HEK293 (cell line): ENCODE measurements at regions not wholly inside any gene's neighbourhood (a gene's known extent, or its start where the extent isn't known, plus 50 kb on each side); places are given as distances from the start of the nearest gene placed in this dataset.

Experiments
- CTCF ChIA-PET: fragments of 350-600 bp; formaldehyde crosslinking; extraction: SDS; loops from one replicate; lab custom pipeline; 2021; ENCODE audit warnings: antibody characterized with exemption; lab: Yijun Ruan, JAX
- POLR2A ChIA-PET: fragments of 300-600 bp; formaldehyde crosslinking; extraction: SDS; loops from one replicate; lab custom pipeline; 2020; ENCODE audit warnings: antibody characterized with exemption, inconsistent platforms; lab: Yijun Ruan, JAX
- H3K27ac ChIP-seq: fragments of 200-500 bp; sonication (Bioruptor generic); 2 replicates; pipeline ENCODE4 v1.5.1; 2014; ENCODE audit warnings: low read depth, low read length, control low read depth, inconsistent platforms; ENCODE audit errors: extremely low read depth
- H3K36me3 ChIP-seq, 2 experiments: fragments of 200-500 bp in 1 of 2; sonication (Bioruptor generic) in 1 of 2; 1 replicate in 1 of 2; 2 replicates in 1 of 2; pipeline ENCODE4 v1.5.1; 2014 to 2017; ENCODE audit warnings: inconsistent platforms in 2 of 2, low read length in 2 of 2; ENCODE audit not compliant: control insufficient read depth in 2 of 2, insufficient read depth in 1 of 2
- H3K4me1 ChIP-seq: fragments of 200-500 bp; sonication (Bioruptor generic); 2 replicates; pipeline ENCODE4 v1.5.1; 2014; ENCODE audit warnings: mild to moderate bottlenecking, low read length, inconsistent platforms; ENCODE audit not compliant: control insufficient read depth, insufficient read depth
- H3K4me3 ChIP-seq: 2 replicates; pipeline ENCODE4 v1.5.1; 2011; ENCODE audit warnings: low read depth, mild to moderate bottlenecking, control low read depth, low read length, moderate library complexity
- H3K9me3 ChIP-seq: fragments of 200-500 bp; sonication (Bioruptor generic); 2 replicates; pipeline ENCODE4 v1.5.1; 2014; ENCODE audit warnings: low read depth, low read length, inconsistent platforms; ENCODE audit not compliant: control insufficient read depth, insufficient read depth
- AEBP2 ChIP-seq: fragments of 450-650 bp; formaldehyde crosslinking; IDR thresholded peaks from 2 replicates; pipeline ENCODE4 v1.5.1; 2016; ENCODE audit warnings: missing biosample characterization, missing genetic modification characterization, borderline replicate concordance
- HOXC10 ChIP-seq: sonication (generic); formaldehyde crosslinking; IDR thresholded peaks from 2 replicates; pipeline ENCODE4 v1.8.1; 2023; ENCODE audit warnings: mild to moderate bottlenecking, missing genetic modification reagents
- KLF1 ChIP-seq: fragments of 450-650 bp; formaldehyde crosslinking; IDR thresholded peaks from 2 replicates; pipeline ENCODE4 v1.5.1; 2016; ENCODE audit warnings: missing biosample characterization, missing genetic modification characterization
- MYNN ChIP-seq: fragments of 450-650 bp; formaldehyde crosslinking; IDR thresholded peaks from 2 replicates; pipeline ENCODE4 v1.5.1; 2016; ENCODE audit warnings: missing biosample characterization, missing genetic modification characterization, borderline replicate concordance
- PRDM1 ChIP-seq: fragments of 450-650 bp; formaldehyde crosslinking; IDR thresholded peaks from 2 replicates; pipeline ENCODE4; 2016; ENCODE audit warnings: missing biosample characterization, missing genetic modification characterization
- PRDM10 ChIP-seq: fragments of 450-650 bp; formaldehyde crosslinking; IDR thresholded peaks from 2 replicates; pipeline ENCODE4 v1.5.1; 2016; ENCODE audit warnings: missing biosample characterization, missing genetic modification characterization
- ZBTB17 ChIP-seq: fragments of 450-650 bp; formaldehyde crosslinking; IDR thresholded peaks from 2 replicates; pipeline ENCODE4 v1.5.1; 2016; ENCODE audit warnings: missing biosample characterization, missing genetic modification characterization
- ZEB2 ChIP-seq: fragments of 450-650 bp; formaldehyde crosslinking; IDR thresholded peaks from 2 replicates; pipeline ENCODE4 v1.5.1; 2016; ENCODE audit warnings: missing biosample characterization, missing genetic modification characterization
- ZFP41 ChIP-seq: fragments of 450-650 bp; formaldehyde crosslinking; IDR thresholded peaks from 2 replicates; pipeline ENCODE4 v1.5.1; 2016; ENCODE audit warnings: missing biosample characterization, missing genetic modification characterization, borderline replicate concordance
- ZFP69B ChIP-seq: fragments of 450-650 bp; formaldehyde crosslinking; IDR thresholded peaks from 2 replicates; pipeline ENCODE4 v1.5.1; 2016; ENCODE audit warnings: missing biosample characterization, missing genetic modification characterization
- ZNF133 ChIP-seq: fragments of 450-650 bp; formaldehyde crosslinking; IDR thresholded peaks from 2 replicates; pipeline ENCODE4 v1.5.1; 2016; ENCODE audit warnings: missing biosample characterization, missing genetic modification characterization
- ZNF223 ChIP-seq: fragments of 450-650 bp; formaldehyde crosslinking; IDR thresholded peaks from 2 replicates; pipeline ENCODE4 v1.5.1; 2016; ENCODE audit warnings: missing biosample characterization, missing genetic modification characterization
- ZNF26 ChIP-seq: fragments of 450-650 bp; formaldehyde crosslinking; IDR thresholded peaks from 2 replicates; pipeline ENCODE4 v1.5.1; 2016; ENCODE audit warnings: missing biosample characterization, missing genetic modification characterization
- ZNF280D ChIP-seq: fragments of 450-650 bp; formaldehyde crosslinking; IDR thresholded peaks from 2 replicates; pipeline ENCODE4 v1.5.1; 2016; ENCODE audit warnings: missing biosample characterization, missing genetic modification characterization
- ZNF510 ChIP-seq: fragments of 450-650 bp; formaldehyde crosslinking; IDR thresholded peaks from 2 replicates; pipeline ENCODE4 v1.5.1; 2018; ENCODE audit warnings: mild to moderate bottlenecking, missing genetic modification characterization, missing biosample characterization; ENCODE audit not compliant: insufficient replicate concordance
- ZNF623 ChIP-seq: fragments of 450-650 bp; formaldehyde crosslinking; IDR thresholded peaks from 2 replicates; pipeline ENCODE4 v1.5.1; 2016; ENCODE audit warnings: missing biosample characterization, missing genetic modification characterization
- ZNF654 ChIP-seq: fragments of 450-650 bp; formaldehyde crosslinking; IDR thresholded peaks from 2 replicates; pipeline ENCODE4 v1.5.1; 2016; ENCODE audit warnings: low read depth, missing biosample characterization, missing genetic modification characterization
- ZNF776 ChIP-seq: fragments of 450-650 bp; formaldehyde crosslinking; IDR thresholded peaks from 2 replicates; pipeline ENCODE4 v1.5.0; 2017; ENCODE audit warnings: missing biosample characterization, missing genetic modification characterization, borderline replicate concordance

GRCh38 chr5:161042862-161043261 is 190.9 kb upstream of the ATP10B start:
- Histone ChIP-seq H3K36me3 (no peaks in the 10 kb centered on the region), H3K9me3 (no peaks in the 10 kb centered on the region), H3K4me1 (no peaks in the 10 kb centered on the region), H3K27ac (no peak overlapping the region), H3K4me3 (no peak overlapping the region)
- TF ChIP-seq ZBTB17 (tag by site-specific recombination) (no peak), PRDM1 (tag by site-specific recombination) (no peak), ZFP69B (tag by site-specific recombination) (no peak), HOXC10 (CRISPR knock-in tag) (no peak), ZNF26 (tag by site-specific recombination) (no peak), ZNF776 (tag by site-specific recombination) (no peak), ZFP41 (tag by site-specific recombination) (no peak), ZNF623 (tag by site-specific recombination) (no peak), ZNF280D (no peak), ZNF223 (no peak), AEBP2 (no peak), ZEB2 (no peak), PRDM10 (tag by site-specific recombination) (no peak), ZNF133 (tag by site-specific recombination) (no peak), ZNF510 (tag by site-specific recombination) (no peak), ZNF654 (tag by site-specific recombination) (no peak), MYNN (tag by site-specific recombination) (no peak), KLF1 (tag by site-specific recombination) (no peak)
- ChIA-PET CTCF (no interaction called here), POLR2A (no interaction called here)
